SW 1271 (cell line): ENCODE measurements at regions not wholly inside any gene's neighbourhood (a gene's known extent, or its start where the extent isn't known, plus 50 kb on each side); places are given as distances from the start of the nearest gene placed in this dataset.

Source experiments
- DNase-seq, 2 experiments: peaks; one replicate each; lab custom pipeline; 2025; lab: John Stamatoyannopoulos, UW

DNA sequence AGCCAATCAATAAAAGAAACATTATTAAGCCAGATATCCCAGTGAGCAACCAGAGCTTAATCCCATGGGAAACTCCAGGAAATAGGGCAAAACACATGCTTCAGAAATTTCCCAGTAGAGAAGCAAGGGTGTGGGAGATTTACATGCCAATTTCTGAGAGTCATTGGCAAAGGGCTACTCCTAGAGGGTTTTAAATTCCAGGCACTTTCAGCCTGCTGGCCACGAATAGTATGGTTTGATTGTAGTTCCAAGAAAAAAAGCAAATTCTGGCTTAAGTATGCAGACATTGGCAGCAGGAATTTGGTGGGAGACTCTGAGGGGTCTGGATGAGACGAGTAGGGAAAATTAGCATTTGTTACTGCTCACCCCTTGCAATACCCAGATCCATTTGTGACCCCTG is 402.1 kb upstream of the SUCLG2 start:
- DNase-seq, result no peak

DNA sequence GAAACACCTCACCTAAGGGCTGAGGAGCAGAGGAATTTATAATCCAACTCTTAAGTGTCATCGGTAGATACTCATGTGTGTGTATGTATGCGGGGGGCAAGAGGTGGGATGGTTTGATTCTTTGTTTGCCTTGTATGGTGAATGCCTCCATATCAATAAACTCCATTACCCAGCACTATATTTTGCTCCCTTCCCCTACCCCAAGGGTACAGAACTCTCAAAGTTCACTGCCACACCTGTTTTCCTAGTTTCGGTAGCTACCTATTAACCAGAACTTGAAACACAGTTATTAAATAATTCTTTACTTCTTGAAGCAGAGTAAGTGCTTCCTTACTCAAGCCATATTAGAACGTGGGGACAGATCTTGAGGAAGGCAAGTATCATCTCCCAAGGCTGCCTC is 400.8 kb upstream of the SUCLG2 start:
- no peak for DNase-seq

DNA sequence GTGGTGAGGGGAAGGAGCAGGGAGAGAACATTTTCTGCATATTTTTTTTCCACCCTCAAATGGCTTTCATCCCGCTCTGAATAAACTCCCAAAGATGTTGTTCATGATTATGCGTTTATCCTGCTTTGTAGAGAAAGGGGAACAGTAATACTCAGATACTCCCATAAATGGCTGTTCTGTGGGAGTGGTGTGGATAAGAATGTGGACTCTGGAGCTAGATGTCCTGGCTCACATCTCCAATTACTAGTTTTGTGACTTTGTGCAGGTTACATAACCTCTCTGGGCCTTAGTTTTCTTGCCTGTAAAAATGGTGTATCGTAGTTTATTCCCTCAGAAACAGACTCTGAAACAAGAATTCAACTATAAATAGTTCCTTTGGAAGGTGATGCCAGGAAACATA is 395.4 kb upstream of the SUCLG2 start:
- DNase-seq, result no peak

DNA sequence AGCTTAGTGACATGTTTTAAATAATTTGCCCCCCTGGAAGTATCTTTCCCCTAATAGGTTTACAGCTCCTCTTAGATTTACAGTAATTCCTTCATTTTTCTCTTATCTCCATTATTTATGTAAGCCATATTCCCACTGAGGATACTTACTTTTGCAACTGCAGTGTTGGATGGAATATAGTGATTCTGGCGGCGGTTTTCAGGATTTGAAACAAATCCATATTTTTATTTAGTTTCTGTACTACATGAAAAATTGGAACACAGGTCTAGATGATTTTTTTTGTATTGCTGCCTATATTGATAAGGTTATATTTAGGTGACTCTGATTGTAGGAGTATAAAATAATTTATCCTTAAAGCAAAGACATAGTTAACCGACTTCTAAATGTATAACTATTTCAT is 391.6 kb upstream of the SUCLG2 start:
- DNase-seq, result no peak

DNA sequence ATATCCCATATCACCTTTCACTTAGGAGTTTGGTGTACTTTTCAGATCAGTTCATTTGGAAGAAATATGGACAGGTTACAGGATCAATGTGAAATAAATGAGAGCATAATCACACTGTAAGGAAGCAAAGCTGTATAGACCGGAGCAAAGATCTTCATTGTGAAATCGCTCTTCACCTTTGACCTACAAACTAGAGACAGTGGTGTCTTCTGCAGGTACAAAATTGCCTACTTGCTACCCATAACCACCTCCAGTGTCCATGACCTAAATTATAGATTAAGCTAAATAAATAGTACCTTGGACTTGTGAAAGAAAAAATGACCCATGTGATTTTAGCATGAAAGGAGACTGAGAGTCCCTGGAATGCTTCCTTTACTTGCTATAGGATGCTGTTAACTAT is 379.5 kb upstream of the SUCLG2 start:
- no peak for DNase-seq

DNA sequence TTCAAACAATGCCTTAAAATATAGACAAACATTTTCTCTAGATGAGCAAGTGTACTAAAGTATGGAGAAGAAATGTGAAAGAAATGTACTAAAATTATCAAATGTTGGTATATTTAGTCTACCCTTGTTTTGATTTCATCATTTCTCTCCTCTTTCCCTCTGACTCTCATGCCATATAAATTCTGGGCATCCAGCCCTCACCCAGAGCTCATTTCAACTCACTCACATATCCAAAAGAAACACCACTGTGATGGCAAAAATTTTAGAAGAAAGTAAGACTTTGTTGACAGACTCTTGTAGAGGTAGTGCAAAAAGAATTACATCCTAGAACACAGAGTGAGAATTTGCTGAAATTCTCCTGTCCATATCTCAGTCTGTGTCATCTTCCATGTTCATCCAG is 377.8 kb upstream of the SUCLG2 start:
- DNase-seq, result no peak

DNA sequence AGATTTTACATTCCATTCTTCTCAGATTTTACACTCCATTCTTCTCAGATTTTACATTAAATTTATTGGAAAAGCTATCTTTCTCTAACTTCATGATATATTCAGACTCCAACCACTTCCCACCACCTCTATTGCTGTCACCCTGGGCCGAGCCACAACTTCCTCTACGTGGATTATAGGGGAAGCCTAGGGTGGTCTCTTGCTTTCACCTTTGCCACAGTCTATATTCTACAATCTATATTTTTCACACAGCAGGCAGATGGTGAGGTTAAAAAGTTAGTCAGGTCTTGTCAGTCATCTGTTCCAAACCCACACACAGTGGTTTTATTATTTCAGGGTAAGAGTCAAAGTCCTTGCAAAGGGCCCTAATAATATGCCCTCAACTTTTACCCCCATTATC is 370.8 kb upstream of the SUCLG2 start:
- DNase-seq, result no peak

DNA sequence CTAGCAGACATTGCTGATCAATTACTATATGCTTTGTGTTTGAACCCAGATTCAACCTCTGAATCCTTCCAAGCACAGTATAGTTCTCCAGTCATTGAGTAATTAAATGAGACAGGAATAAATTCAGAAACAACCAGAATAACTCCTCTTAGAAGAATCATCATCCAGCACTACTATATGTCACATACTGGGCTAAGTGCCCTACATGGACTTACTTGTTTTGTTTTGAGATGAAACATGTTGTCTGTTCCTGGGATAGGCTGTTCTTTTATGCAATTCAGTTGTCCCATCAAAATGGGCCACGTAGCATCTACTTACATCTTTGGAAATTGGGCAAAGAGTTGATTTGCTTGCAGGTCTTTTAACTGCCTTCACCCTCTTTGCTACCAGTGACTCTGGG is 365.5 kb upstream of the SUCLG2 start:
- DNase-seq, result no peak

DNA sequence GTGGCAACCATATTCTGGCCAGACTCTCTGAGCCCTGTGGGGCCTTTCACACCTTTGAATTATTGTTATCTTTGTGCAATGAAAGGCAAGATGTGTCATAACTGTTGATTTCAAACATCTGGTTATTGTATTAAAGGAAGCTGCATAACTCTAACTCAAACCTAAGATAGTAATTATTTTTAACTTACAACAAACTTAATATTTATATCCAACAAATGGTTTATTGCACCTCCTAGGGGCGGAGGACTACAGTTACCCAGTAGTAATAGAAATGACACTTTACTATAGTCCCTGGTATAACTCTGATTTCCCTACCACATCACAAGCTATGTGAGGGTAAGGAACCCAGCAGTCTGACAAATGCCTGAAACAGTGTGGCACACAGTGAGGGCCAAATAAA is 363.9 kb upstream of the SUCLG2 start:
- no peak for DNase-seq

DNA sequence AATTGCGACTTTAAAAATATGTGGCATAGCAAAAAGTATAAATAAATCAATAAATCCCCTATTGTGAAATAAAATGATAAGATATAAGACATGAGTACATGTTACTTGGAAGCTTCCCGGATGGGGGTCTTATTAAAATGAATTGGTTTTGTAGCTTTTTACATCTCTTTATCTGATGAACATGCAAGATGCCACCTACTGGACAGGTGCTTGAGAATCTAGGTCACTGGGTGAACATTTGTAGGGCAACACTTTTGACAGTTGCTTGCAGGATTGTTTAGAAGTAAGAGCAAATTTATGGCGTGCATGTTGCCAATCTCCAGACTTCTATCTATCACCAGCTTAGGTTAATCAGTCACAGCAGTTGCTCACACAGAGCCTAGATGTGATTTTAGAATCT is 362.7 kb upstream of the SUCLG2 start:
- DNase-seq, result no peak

DNA sequence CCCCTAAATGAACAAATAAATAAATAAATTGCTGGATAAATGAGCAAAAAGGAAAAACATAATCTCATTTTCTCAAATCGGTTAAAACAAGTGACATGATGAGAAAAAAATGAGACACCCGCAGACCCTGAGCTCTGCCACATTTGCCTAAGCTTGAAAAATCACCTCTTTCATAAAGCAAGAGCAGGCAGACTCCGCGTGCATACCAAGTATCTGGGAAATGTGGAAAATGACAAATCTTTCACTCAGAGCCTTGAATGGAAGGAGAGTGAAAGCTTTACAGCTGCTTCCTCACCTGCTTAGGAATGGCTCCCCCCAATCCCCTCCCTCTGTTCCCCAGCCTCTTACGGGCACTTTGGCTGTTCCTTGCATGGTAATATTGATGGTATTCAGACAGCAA is 355.5 kb upstream of the SUCLG2 start:
- no peak for DNase-seq

DNA sequence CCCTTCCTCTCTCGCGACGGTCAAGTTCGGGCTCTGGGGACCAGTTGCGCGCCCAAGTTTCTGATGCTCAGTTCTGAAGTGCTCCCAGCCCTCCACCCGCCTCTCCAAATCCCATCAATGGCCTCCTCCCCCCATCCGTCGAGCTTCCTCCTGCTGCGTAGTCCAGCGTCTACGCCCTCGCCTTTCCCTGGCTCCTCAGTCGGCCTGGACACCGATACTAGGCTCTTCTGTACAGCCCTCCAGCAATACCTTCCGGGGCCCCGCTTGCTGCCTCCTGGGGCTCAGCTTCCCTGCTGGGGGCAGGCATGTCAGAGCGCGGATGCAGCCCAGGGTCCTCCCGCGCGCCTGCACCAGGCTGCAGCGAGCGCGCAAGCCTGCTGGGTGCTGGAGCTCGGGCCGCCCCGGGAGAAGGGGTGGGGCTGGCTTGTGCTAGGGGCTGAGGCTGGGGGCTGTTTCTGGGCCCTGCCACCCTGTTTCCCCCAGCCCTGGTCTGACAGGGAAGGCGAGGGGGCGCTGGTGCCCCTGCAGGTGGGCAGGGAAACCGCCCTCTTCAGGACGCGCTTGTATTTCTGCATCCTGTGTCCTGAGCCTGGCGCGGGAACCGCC is 353.3 kb upstream of the SUCLG2 start:
- DNase-seq, result no peak

DNA sequence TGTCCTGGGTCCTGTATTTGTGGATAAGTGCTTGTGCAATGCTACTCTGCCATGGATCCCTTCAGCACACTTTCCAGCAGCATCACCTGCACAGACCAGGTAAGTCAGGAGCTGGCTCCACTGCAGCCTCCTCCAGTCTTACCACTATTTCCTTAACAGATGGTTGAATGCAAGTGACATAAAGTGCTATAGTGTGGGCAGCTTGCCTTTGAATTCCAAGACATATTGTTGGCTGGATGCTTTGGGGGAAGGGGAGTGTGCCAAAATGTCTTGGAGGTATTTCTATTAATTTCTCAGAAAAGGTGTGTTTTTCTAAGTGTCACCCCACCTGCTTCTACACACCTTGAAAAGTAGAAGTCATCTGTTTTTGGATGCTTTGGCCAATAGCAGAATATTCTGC is 352.2 kb upstream of the SUCLG2 start:
- DNase-seq, result no peak

DNA sequence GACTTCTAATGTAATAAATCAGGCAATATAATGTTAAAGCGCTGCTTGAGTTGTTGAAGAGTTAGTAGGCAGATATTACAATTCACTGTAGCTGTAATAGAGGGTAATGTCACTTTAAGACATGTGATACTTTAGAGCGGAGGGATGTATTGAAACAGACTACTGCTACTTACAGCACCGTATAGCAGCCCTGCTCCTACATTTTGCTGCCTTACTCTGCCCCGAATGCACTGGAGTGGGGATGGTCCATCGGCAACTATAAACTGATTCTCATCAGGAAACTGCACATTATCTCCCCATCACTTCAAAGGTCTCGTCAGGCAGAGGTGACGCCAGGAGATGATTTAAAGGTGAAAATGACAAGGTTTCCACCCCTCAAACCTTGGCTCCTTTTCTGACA is 349.7 kb upstream of the SUCLG2 start:
- DNase-seq, result no peak

DNA sequence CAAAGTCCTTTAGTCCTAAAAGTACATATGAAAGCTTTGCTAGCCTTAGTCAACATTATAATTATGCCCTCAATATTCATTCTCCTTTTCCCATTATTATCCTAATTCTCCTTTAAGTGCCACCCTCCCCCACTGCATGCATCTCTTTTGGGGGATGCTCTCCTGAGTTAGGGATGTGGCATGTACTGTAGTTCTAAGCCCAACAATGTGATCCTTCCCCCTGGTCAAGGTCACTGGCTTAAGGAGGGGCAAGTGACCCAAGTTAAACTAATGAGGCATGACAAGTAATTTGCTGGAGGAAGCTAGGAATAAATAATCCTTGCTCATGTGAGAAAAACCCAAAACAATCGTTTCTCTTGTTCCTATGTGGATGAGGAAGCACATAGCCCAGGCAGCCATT is 343.9 kb upstream of the SUCLG2 start:
- DNase-seq, result no peak

DNA sequence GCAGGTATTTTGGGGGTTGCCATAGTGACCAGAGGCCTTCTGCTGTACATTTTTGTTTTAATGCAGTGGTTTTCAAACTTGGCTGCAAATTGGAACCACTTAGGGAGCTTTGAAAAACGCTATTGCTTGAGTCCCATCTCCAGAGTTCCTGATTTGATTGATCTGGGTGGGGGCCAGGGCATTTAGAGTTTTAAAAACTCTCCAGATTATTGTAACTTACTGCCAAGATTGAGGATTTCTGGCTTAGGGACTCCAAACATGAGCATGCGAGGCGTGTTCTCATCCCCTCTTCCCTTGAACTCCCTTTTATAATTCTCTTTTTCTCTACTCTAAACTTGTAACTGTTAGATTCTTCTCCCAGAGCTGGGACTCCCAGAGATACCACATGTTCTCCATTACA is 340.8 kb upstream of the SUCLG2 start:
- no peak for DNase-seq

DNA sequence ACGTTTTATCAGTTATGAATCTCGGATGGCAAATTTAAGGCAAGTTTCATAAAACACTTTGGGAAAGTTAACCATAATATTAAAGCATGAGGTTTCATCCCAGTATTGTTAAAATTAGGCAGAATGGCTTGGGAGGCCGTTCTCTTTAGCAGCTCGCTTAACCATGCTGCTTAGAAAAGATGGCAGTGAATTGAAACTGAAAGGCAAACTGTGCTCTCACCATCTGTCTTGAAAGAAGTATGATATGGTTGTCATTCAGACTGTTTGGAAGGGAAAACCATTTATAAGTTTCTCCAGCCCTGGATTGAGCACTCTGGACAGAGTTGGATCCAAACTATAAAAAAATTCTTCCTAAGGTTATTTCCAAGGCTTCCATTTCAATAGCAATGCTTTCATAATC is 332.3 kb upstream of the SUCLG2 start:
- DNase-seq, result no peak

DNA sequence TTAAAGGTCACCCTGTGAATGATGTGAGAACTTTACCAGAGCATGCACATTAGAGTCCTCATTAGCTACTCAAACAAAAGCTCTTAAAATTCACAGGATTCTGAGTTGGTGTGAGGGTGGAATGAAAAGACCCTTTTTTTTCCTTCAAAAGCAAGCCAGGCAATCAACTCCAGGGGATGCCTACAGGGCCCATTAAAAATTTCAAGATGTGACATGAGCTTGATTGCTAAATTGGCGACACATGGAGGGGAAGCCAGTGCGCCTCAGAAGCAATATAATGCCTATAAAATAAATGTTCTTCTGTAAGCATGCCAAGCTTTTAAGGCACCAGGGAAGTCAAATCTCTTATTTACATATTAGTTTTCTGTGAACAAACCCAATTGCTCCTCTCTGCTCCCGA is 328.8 kb upstream of the SUCLG2 start:
- DNase-seq, result no peak

DNA sequence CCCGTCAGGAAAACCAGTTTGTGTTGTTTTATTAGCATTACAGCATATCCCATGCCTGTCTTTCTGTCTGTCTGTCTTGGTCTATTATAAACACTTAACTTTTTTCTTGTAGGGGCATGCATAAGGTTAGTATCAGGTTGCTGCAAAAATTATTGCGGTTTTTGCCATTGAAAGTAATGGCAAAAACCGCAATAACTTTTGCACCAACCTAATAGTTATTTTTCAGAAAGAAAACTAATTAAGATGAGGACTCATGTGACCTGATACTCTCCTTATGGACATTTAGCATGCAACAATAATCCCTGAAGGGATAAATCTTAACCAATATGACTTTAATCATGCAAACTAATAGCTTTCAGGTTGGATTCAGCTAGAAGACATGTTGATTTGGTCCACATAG is 326.7 kb upstream of the SUCLG2 start:
- no peak for DNase-seq

DNA sequence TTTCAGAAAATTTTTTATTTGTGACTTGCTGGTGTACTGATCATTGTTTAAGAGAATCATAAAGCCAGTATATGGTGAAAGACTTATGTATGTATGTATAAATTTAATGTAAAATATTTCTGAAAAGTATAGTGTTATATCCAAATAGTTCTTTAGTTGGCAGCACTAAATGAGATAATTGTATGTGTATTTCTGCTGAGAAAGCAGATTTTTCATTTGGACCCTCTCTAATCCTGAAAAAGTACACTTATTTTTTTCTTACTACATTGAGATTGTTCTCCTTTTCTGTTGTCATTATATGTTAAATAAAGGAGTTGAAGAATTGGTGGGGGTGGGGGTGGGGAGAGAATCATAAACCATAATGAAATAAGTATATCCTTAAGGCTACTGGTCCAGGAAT is 324.9 kb upstream of the SUCLG2 start:
- DNase-seq, result no peak

DNA sequence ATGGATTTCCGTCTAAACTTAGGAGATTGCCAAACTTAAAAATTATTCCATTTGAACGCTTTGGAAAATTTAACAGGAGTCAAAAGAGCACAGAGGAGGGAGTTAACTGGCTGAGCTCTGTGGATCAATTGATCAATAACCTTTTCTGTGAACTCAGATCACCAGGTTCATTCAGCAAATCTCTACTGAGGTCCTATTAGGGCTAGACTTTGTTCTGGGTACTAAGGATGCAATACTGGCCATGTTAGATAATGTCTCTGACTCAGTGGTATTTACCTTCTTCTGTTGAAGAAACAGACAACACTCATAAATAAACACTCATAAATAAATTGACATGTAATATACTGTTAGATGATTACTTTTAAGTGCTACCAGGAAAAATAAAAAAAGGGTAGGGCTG is 323.4 kb upstream of the SUCLG2 start:
- no peak for DNase-seq

DNA sequence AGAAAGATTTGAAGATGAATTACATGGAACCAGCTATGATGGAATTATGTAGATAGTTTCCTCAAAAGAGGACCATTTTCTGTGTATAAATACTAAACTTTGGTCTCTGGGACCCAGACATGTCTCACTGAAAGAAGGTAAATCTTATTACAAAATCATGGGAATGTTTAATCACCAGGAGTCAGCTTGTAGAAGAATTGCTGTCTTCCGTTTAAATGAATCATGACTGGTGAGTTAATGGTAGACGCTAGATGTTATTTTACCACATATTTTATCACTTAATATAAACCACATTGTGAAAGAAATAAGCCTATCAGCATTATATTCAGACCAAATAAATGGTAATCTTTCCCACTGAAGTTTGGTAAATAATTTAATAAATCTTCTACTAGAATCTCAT is 322.3 kb upstream of the SUCLG2 start:
- no peak for DNase-seq

DNA sequence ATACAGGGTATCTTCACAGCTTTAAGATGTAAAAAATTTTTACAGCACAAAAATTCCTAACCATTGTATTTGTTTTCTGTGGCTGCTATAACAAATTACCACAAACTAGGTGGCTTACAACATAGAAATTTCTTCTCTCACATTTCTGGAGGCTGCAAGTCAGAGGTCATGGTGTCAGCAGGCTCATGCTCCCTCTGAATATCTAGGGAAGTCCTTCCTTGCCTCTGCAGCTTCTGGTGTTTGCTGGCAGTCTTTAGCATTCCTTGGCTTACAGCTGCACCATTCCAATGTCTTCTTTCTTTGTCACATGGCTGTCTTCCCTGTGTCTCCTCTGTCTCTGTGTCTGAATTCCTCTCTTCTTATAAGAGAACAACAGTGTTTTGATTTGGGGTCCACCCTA is 310.2 kb upstream of the SUCLG2 start:
- DNase-seq, result no peak

DNA sequence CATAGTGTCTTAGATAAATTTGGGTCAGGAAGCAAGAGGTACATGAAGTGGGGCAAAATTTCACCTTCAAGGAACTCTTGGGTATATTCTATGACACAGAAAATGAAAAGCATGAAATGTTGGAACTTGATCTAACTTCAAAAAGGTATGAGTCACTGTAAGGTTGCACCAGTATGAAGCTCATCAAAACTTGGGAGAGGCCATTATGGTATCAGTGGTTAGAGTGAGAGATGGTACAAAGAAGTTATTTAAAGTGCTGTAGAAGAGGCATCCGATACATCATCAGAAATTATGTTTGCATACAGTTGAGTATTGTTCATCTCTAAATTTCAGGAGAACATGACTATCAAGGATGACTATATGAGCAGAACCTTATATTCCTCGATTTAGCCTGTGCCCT is 302.9 kb upstream of the SUCLG2 start:
- DNase-seq, result no peak
